ENCODE measurements at regions not wholly inside any gene's neighbourhood (a gene's known extent, or its start where the extent isn't known, plus 50 kb on each side); places are given as distances from the start of the nearest gene placed in this dataset.

- Histone ChIP-seq H3K27me3 (ENCODE audit: control insufficient read depth, insufficient read depth, low read length) (no peaks in the 10 kb centered on the region), H3K4me3 (ENCODE audit: low read depth, low read length) (no peak overlapping the region), H3K36me3 (ENCODE audit: control insufficient read depth, insufficient read depth, low read length) (no peaks in the 10 kb centered on the region)
- DNase-seq (ENCODE audit: low read depth), result no peak
- TF ChIP-seq, protein P1, sequence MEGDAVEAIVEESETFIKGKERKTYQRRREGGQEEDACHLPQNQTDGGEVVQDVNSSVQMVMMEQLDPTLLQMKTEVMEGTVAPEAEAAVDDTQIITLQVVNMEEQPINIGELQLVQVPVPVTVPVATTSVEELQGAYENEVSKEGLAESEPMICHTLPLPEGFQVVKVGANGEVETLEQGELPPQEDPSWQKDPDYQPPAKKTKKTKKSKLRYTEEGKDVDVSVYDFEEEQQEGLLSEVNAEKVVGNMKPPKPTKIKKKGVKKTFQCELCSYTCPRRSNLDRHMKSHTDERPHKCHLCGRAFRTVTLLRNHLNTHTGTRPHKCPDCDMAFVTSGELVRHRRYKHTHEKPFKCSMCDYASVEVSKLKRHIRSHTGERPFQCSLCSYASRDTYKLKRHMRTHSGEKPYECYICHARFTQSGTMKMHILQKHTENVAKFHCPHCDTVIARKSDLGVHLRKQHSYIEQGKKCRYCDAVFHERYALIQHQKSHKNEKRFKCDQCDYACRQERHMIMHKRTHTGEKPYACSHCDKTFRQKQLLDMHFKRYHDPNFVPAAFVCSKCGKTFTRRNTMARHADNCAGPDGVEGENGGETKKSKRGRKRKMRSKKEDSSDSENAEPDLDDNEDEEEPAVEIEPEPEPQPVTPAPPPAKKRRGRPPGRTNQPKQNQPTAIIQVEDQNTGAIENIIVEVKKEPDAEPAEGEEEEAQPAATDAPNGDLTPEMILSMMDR (IDR thresholded peaks at IDR 0.05; ENCODE audit: insufficient read depth, low read length, poor library complexity, severe bottlenecking), result no peak
Observed at GRCh38 chr9:85158512-85158911, 489.0 kb downstream of the NTRK2 start.

- no peak for DNase-seq (ENCODE audit: low read depth)
Observed at GRCh38 chr9:85157772-85158171, 488.2 kb downstream of the NTRK2 start.

DNA sequence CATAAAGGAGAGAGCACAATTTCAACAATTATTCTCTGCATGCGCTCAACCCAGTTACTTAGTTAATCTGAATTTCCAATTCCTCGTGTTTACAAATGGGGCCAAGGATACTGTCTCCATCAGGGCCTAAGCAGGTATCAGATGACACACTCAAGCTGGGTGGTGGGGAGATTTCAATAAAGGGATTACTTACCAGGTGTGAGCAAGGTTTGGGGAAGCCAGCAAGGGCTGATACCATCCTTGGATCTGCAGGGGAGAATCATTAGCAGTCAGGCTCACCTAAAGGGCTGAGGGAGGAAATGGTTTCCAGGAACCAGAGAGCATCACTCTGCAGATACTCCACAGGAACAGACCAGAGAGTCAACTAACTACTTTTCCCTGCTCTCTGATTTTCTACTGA, 487.1 kb downstream of the NTRK2 start:
- DNase-seq (ENCODE audit: low read depth), result no peak
- no peak overlapping the region for H3K4me3 ChIP-seq (ENCODE audit: low read depth, low read length)
- no peaks in the 10 kb centered on the region for H3K36me3 ChIP-seq (ENCODE audit: control insufficient read depth, insufficient read depth, low read length)
- TF ChIP-seq, protein P1 (IDR thresholded peaks at IDR 0.05; ENCODE audit: insufficient read depth, low read length, poor library complexity, severe bottlenecking), result no peak
- H3K27me3 ChIP-seq (ENCODE audit: control insufficient read depth, insufficient read depth, low read length), result no peaks in the 10 kb centered on the region

More at GRCh38 chr9:85157772-85158171, 488.2 kb downstream of the NTRK2 start:
- TF ChIP-seq, protein P1 (IDR thresholded peaks at IDR 0.05; ENCODE audit: insufficient read depth, low read length, poor library complexity, severe bottlenecking), result no peak
- no peaks in the 10 kb centered on the region for H3K27me3 ChIP-seq (ENCODE audit: control insufficient read depth, insufficient read depth, low read length)
- H3K36me3 ChIP-seq (ENCODE audit: control insufficient read depth, insufficient read depth, low read length), result no peaks in the 10 kb centered on the region
- H3K4me3 ChIP-seq (ENCODE audit: low read depth, low read length), result no peak overlapping the region

DNA sequence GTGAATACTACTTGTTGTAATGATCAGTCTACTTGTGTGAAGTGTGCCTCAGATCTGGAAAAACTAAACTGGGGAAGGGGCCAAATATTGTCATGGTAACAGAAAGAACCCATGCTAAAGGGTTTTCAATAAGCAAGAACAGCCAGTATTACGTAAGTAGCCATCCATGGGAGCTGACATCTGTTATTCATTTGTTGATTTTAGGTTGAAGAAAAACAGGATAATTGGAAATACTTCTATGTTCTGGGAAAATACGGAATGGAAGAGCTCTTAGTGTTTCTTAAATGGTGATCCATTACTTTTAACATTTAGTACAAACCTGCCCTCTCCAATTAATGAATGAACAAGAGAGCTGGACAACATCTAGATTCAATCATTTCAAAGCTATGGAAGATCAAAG, 485.8 kb downstream of the NTRK2 start:
- TF ChIP-seq, protein P1 (IDR thresholded peaks at IDR 0.05; ENCODE audit: insufficient read depth, low read length, poor library complexity, severe bottlenecking), result no peak
- peak; percentile 5 for DNase-seq (ENCODE audit: low read depth)
- H3K27me3 ChIP-seq (ENCODE audit: control insufficient read depth, insufficient read depth, low read length), result no peaks in the 10 kb centered on the region
- no peaks in the 10 kb centered on the region for H3K36me3 ChIP-seq (ENCODE audit: control insufficient read depth, insufficient read depth, low read length)
- no peak overlapping the region for H3K4me3 ChIP-seq (ENCODE audit: low read depth, low read length)

- no peaks in the 10 kb centered on the region for H3K36me3 ChIP-seq (ENCODE audit: control insufficient read depth, insufficient read depth, low read length)
- TF ChIP-seq, protein P1 (IDR thresholded peaks at IDR 0.05; ENCODE audit: insufficient read depth, low read length, poor library complexity, severe bottlenecking), result no peak
- H3K27me3 ChIP-seq (ENCODE audit: control insufficient read depth, insufficient read depth, low read length), result no peaks in the 10 kb centered on the region
- no peak overlapping the region for H3K4me3 ChIP-seq (ENCODE audit: low read depth, low read length)
- DNase-seq (ENCODE audit: low read depth), result no peak
Observed at GRCh38 chr9:85151741-85152140, 482.2 kb downstream of the NTRK2 start.

DNA sequence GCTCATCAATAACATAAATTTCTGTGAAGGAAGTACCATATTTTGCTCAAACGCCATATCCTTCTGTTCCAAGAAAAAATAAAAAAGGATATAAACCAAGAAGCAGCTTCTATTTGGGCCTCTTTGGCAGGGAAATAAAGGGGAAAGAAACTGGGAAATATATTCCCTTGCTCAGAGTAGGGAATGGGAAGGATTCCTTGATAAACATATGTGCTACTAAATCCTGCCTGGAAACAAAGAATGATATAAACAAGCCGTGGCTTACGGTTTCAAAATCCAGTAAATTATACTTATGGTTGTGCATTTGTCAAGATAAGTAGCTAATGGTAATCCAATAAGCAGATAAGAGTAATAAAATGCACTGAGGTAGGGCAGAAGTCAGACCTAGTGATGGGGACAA, 481.6 kb downstream of the NTRK2 start:
- no peaks in the 10 kb centered on the region for H3K27me3 ChIP-seq (ENCODE audit: control insufficient read depth, insufficient read depth, low read length)
- no peaks in the 10 kb centered on the region for H3K36me3 ChIP-seq (ENCODE audit: control insufficient read depth, insufficient read depth, low read length)
- H3K4me3 ChIP-seq (ENCODE audit: low read depth, low read length), result no peak overlapping the region
- no peak for DNase-seq (ENCODE audit: low read depth)
- TF ChIP-seq, protein P1 (IDR thresholded peaks at IDR 0.05; ENCODE audit: insufficient read depth, low read length, poor library complexity, severe bottlenecking), result no peak

Data from kidney epithelial cell (primary cell).